ENCODE measurements at regions not wholly inside any gene's neighbourhood (a gene's known extent, or its start where the extent isn't known, plus 50 kb on each side); places are given as distances from the start of the nearest gene placed in this dataset.

GRCh38 chrX:100208076-100208475 lies 202.0 kb downstream of the PCDH19 start:
- ChIA-PET RAD21 (ENCODE audit: unreplicated experiment) (no interaction called here), CTCF (interaction anchor here (1.5 kb wide), 1 partner anchor 10 kb away, joined by 3 read pairs; no protein-coding TSS in a partner anchor), SMC1A (ENCODE audit: uncharacterized antibody, unreplicated experiment) (interaction anchor here (1.2 kb wide), 1 partner anchor 56 kb away, joined by 3 read pairs; no protein-coding TSS in a partner anchor), POLR2A (no interaction called here)
- no TSS peak for BruUV-seq (replicated peaks)
- intact Hi-C loops (cut with micrococcal nuclease; ENCODE audit: unreplicated experiment) (no loop called here), in situ Hi-C loops (cut with MboI) (no loop called here)
- no peaks in the 10 kb centered on the region for H3K27me3 ChIP-seq (replicated peaks in 1 of 2; ENCODE audit: control insufficient read depth in 2 of 2, insufficient read depth in 2 of 2, low read length in 1 of 2)
- no peak overlapping the region for H3K4me3 ChIP-seq
- H3K36me3 ChIP-seq (ENCODE audit: control insufficient read depth in 2 of 2, insufficient read depth in 2 of 2, low read length in 1 of 2) = no peaks in the 10 kb centered on the region
- H3K4me2 ChIP-seq (ENCODE audit: control insufficient read depth, insufficient read depth) = no peak overlapping the region
- no peaks in the 10 kb centered on the region for H3K79me2 ChIP-seq (ENCODE audit: control insufficient read depth, insufficient read depth, low read length)
- no peak overlapping the region for H3K27ac ChIP-seq (ENCODE audit: control insufficient read depth, insufficient read depth)
- no peak overlapping the region for H3K9ac ChIP-seq (ENCODE audit: control insufficient read depth, insufficient read depth, low read length)
- H2AFZ ChIP-seq (ENCODE audit: control insufficient read depth, low read depth, low read length) = no peak overlapping the region
- no peaks in the 10 kb centered on the region for H4K20me1 ChIP-seq (ENCODE audit: control insufficient read depth, insufficient read depth)
- no peaks in the 10 kb centered on the region for H3K4me1 ChIP-seq (ENCODE audit: control insufficient read depth, insufficient read depth, low read length)
- ATAC-seq (no peak), FAIRE-seq (no peak), DNase-seq (ENCODE audit: low read depth, low spot score) (no peak)
- TF ChIP-seq BRCA1 (IDR thresholded peaks at IDR 0.05; ENCODE audit: low read depth, low read length) (no peak), MYC (IDR thresholded peaks at IDR 0.05; ENCODE audit: insufficient read depth, insufficient read length, insufficient replicate concordance, low read length, severe bottlenecking) (no peak), HDAC6 (IDR thresholded peaks at IDR 0.05; ENCODE audit: unreplicated experiment) (no peak), CEBPB (IDR thresholded peaks at IDR 0.05; ENCODE audit: borderline replicate concordance in 1 of 2, low read depth in 2 of 2, low read length in 2 of 2) (no peak), CHD2 (IDR thresholded peaks at IDR 0.05; ENCODE audit: borderline replicate concordance, low read depth, low read length) (no peak), SRF (IDR thresholded peaks at IDR 0.05; ENCODE audit: low read depth in 2 of 2, low read length in 2 of 2) (no peak), ZNF217 (IDR thresholded peaks at IDR 0.05) (no peak), YY1 (IDR thresholded peaks at IDR 0.05; ENCODE audit: low read depth, low read length) (no peak), SMC3 (IDR thresholded peaks at IDR 0.05; ENCODE audit: borderline replicate concordance, low read length) (no peak), SPI1 (IDR thresholded peaks at IDR 0.05; ENCODE audit: borderline replicate concordance, insufficient read depth, low read depth, low read length) (no peak), TCF12 (IDR thresholded peaks at IDR 0.05; ENCODE audit: low read depth, low read length) (no peak), BCL11A (IDR thresholded peaks at IDR 0.05; ENCODE audit: low read depth, low read length) (no peak), RFX5 (IDR thresholded peaks at IDR 0.05; ENCODE audit: low read depth, low read length) (no peak), ZNF622 (IDR thresholded peaks at IDR 0.05) (no peak)
- TF ChIP-seq, protein P1, sequence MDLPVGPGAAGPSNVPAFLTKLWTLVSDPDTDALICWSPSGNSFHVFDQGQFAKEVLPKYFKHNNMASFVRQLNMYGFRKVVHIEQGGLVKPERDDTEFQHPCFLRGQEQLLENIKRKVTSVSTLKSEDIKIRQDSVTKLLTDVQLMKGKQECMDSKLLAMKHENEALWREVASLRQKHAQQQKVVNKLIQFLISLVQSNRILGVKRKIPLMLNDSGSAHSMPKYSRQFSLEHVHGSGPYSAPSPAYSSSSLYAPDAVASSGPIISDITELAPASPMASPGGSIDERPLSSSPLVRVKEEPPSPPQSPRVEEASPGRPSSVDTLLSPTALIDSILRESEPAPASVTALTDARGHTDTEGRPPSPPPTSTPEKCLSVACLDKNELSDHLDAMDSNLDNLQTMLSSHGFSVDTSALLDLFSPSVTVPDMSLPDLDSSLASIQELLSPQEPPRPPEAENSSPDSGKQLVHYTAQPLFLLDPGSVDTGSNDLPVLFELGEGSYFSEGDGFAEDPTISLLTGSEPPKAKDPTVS (IDR thresholded peaks at IDR 0.05; ENCODE audit: low read depth, low read length) = no peak
- H3K9me3 ChIP-seq (replicated peaks; ENCODE audit: control insufficient read depth, insufficient read depth, low read length) = no peaks in the 10 kb centered on the region
